ENCODE measurements at regions not wholly inside any gene's neighbourhood (a gene's known extent, or its start where the extent isn't known, plus 50 kb on each side); places are given as distances from the start of the nearest gene placed in this dataset.

- no peaks in the 10 kb centered on the region for H3K9me2 ChIP-seq (ENCODE audit: insufficient read depth, low read length)
- no peak overlapping the region for H3K27ac ChIP-seq (ENCODE audit: low read length)
- H3K9me3 ChIP-seq (ENCODE audit: low read length) = no peaks in the 10 kb centered on the region
- no peaks in the 10 kb centered on the region for H3K36me3 ChIP-seq (ENCODE audit: insufficient read depth, low read length)
- H2AFZ ChIP-seq (ENCODE audit: low read depth, low read length) = no peak overlapping the region
- no peak overlapping the region for H3K4me3 ChIP-seq (ENCODE audit: low read length)
- TF ChIP-seq EZH2 (IDR thresholded peaks at IDR 0.05; ENCODE audit: borderline replicate concordance, insufficient read depth, low read length, poor library complexity, severe bottlenecking) (no peak), SMC3 (conservative IDR thresholded peaks at IDR 0.05; ENCODE audit: poor library complexity) (no peak), MXI1 (conservative IDR thresholded peaks at IDR 0.05; ENCODE audit: poor library complexity, severe bottlenecking) (no peak), REST (IDR thresholded peaks at IDR 0.05; ENCODE audit: borderline replicate concordance) (no peak), RAD21 (conservative IDR thresholded peaks at IDR 0.05) (no peak), POLR2AphosphoS5 (IDR thresholded peaks at IDR 0.05) (no peak), TAF1 (IDR thresholded peaks at IDR 0.05; ENCODE audit: low read depth) (no peak)
- no peak overlapping the region for H3K9ac ChIP-seq (ENCODE audit: low read length)
- no peak overlapping the region for H3K4me2 ChIP-seq (ENCODE audit: low read length)
- H3K79me2 ChIP-seq (replicated peaks; ENCODE audit: insufficient read depth, low read length) = no peaks in the 10 kb centered on the region
- H3K27me3 ChIP-seq (ENCODE audit: insufficient read depth, low read depth, low read length) = no peaks in the 10 kb centered on the region
- H3F3A ChIP-seq (ENCODE audit: insufficient read depth, low read length, poor library complexity, severe bottlenecking) = no peaks in the 10 kb centered on the region
- no peaks in the 10 kb centered on the region for H4K20me1 ChIP-seq (ENCODE audit: insufficient read depth)
These were observed 138.6 kb downstream of the NUDT12 start for GRCh38 chr5:103424026-103424425.

GRCh38 chr5:103422756-103423155 is 139.8 kb downstream of the NUDT12 start:
- Histone ChIP-seq H3K79me2 (replicated peaks; ENCODE audit: insufficient read depth, low read length) (no peaks in the 10 kb centered on the region), H3K27ac (ENCODE audit: low read length) (no peak overlapping the region), H3K4me3 (ENCODE audit: low read length) (no peak overlapping the region), H3K36me3 (ENCODE audit: insufficient read depth, low read length) (no peaks in the 10 kb centered on the region), H3K27me3 (ENCODE audit: insufficient read depth, low read depth, low read length) (no peaks in the 10 kb centered on the region), H3K9me3 (ENCODE audit: low read length) (no peaks in the 10 kb centered on the region), H3K9ac (ENCODE audit: low read length) (no peak overlapping the region), H4K20me1 (ENCODE audit: insufficient read depth) (no peaks in the 10 kb centered on the region), H3K4me2 (ENCODE audit: low read length) (no peak overlapping the region), H3K9me2 (ENCODE audit: insufficient read depth, low read length) (no peaks in the 10 kb centered on the region), H2AFZ (ENCODE audit: low read depth, low read length) (no peak overlapping the region), H3F3A (ENCODE audit: insufficient read depth, low read length, poor library complexity, severe bottlenecking) (no peaks in the 10 kb centered on the region)
- TF ChIP-seq CTCF (IDR thresholded peaks at IDR 0.05; ENCODE audit: poor library complexity, severe bottlenecking) = no peak
- TF ChIP-seq RAD21 (conservative IDR thresholded peaks at IDR 0.05) = no peak
- TF ChIP-seq POLR2AphosphoS5 (IDR thresholded peaks at IDR 0.05) = no peak
- TF ChIP-seq EZH2 (IDR thresholded peaks at IDR 0.05; ENCODE audit: borderline replicate concordance, insufficient read depth, low read length, poor library complexity, severe bottlenecking) = no peak
- TF ChIP-seq REST (IDR thresholded peaks at IDR 0.05; ENCODE audit: borderline replicate concordance) = no peak
- no peak for TF ChIP-seq SMC3 (conservative IDR thresholded peaks at IDR 0.05; ENCODE audit: poor library complexity)
- no peak for TF ChIP-seq MXI1 (conservative IDR thresholded peaks at IDR 0.05; ENCODE audit: poor library complexity, severe bottlenecking)
- no peak for TF ChIP-seq TAF1 (IDR thresholded peaks at IDR 0.05; ENCODE audit: low read depth)
- no peak for TF ChIP-seq EP300 (conservative IDR thresholded peaks at IDR 0.05; ENCODE audit: poor library complexity, severe bottlenecking)
